CD4-positive, alpha-beta T cell treated with Interleukin-15 for 1 hour (primary cell): ENCODE measurements at regions not wholly inside any gene's neighbourhood (a gene's known extent, or its start where the extent isn't known, plus 50 kb on each side); places are given as distances from the start of the nearest gene placed in this dataset.

Experiments
- DNase-seq: peaks from one replicate; pipeline ENCODE4 v3.0.0-alpha.2; 2020

DNA sequence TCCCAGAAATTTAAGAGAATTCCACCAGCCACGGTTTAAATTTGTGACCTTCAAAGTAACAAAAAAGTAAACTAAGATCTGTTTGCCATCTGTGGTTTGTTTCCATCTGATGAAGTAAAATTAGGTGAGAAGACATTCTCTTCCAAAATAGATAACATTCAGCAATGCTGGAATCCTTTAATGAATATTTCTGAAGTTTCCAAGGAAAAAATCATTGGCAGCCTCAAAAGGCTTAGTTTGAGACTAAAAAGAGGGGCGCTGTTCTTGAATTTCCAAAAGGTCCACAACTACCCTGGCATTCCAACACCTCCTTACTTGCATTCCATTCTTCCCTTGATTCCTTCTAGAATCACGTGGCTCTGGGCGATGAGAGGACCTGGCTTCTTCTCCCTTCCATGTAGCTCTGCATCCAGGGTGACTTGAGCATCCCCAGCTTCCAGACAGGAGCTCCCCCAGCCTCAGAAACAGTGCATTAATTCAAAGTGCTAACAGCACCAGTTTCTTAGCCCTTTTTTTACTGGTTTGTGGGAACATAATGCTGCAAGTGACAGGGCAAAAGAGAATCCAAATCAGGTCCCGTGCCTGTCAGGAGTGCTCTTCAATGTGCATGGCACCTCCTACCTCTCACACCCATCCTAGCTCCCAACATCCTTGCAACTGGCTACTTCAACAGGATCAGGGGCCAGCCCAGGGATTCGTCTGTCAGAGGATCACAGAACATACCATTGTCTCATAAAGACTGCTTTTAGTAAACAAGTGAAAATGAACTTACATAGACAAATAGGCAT, 191.5 kb upstream of the S1PR3 start:
- DNase-seq, result no peak

DNA sequence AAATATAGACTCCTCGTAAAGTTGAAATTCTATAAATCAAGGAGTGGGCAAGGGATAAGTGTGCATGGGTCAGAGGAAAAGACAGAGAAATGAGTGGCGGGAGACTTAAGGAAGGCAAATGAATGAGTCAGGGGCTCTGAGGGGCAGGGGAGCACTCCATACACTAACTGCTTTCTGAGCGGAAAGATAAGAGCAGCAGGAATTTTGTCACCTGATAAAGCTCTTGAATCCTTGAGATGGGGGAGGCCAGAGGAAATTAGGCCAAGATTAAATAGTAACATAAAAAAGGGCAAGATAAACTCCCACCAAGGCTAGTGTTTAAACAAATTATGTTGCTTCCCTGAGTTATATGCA, 191.0 kb upstream of the S1PR3 start:
- no peak for DNase-seq

- no peak for DNase-seq
These were observed 190.0 kb upstream of the S1PR3 start for GRCh38 chr9:88801214-88801796.

DNA sequence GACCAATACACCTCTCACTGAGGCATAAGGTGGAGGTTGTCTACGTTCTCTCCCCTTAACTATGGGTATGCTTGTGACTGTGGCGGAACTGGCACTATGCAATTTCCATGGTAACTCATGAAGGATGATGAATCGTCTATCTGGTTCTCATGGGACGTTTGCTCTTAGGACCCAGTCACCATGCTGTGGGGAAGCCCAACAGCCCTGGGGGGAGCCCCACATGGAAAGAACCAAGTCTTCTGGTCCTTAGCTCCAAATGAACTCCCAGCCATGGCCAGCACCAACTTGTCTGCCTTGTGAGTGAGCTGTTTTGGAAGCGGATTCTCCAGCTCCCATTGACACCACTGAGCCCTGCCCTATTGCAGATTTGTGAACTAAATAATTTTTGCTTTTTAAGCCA, 188.7 kb upstream of the S1PR3 start:
- no peak for DNase-seq

DNA sequence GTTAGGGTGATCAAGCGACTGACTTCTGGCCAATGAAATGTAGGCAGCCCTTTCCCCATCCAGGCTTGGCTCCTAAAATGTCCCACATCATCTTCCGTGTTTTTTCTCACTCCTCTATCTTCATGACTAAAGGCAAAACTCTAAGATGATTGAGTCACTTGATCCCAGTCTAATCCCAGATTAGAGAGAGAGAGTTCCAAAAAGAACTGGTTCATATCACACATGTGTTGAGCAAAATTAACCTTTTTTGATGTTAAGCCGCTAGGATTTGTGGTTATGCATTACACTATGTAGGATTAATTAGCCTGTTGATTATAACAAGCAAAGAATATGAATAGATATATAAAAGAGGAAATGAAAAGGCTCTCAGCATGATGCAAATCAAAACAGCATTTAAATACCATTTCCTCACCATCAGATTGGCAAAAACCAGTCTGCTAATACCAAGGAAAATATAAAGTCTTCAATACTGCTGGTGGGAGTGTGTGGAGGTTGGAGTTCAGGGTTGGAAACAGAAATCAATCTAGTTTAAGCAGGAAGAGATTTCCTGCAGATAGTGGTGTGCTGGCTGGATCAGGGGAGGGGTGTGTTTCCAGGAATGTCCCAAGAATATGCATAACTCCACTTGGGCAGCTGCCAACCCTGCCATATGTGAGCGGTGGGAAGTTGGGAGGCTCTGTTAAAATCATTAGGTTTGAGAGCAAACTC, 187.6 kb upstream of the S1PR3 start:
- no peak for DNase-seq

- no peak for DNase-seq
These were observed 187.0 kb upstream of the S1PR3 start for GRCh38 chr9:88804254-88804596.

DNA sequence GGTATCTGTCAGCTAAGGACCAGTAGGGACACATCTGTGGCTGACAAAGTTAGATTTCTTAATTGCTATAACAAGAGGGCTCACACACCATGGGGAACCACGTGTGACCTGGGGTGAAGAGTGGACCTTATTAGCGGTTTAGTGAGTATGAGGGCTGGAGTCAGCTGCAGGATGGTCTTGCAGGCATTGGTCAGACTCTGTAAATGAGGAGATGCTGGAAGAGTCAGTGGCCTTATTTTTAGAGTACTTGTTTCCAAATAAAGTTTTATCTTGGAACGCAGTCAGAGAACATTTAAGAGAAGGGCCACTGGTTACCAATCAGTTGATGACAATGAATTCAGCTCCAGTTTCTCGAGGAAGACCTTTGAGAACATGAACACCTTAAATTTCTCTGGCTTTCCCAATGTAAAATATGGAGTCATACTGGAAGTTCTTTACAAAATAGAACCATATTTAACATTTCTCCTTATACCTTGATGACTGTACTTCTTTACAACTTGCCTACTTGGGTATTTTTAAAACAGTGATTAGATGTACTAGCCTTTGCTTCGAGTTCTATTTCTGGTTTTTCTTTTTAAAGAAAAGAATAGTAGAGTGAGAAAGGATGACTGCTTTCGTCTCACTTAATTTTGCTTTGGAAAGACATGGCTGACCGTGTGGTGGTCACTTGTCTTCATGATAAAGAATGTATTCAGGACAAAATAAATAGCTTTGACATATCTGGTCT, 185.9 kb upstream of the S1PR3 start:
- DNase-seq, result no peak

- no peak for DNase-seq
These were observed 183.8 kb upstream of the S1PR3 start for GRCh38 chr9:88807426-88807825.

DNA sequence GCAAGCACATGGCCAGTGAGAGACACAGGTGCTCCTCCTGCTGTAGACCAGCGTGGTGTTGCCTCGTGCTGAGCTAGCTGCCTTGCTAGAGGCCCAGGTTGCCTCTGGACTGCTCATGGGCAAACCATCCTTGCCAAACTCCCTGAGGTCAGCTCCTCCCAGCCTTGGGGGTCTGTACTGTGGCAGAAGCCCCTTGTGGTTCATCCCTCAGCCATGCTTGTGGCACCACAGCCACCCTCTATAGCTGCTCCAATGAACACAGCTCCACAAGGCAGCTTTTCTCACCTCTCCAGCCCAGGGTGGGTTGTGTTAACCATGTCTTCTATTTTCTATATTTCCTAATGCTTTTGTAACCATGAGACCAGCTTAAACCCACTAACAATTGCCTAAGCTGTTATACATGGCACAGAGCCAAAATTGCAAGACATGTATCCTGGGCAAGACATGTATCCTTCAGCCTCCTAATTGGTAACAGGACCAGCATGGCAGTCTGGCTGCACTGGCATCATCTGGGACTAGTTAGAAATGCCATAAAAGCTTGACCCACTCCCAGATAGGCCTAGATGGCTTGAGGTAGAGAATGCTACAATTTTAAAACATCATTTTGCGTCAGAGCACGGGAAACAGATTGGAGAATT, 183.1 kb upstream of the S1PR3 start:
- no peak for DNase-seq

- DNase-seq, result no peak
These were observed 182.4 kb upstream of the S1PR3 start for GRCh38 chr9:88808761-88809354.

DNA sequence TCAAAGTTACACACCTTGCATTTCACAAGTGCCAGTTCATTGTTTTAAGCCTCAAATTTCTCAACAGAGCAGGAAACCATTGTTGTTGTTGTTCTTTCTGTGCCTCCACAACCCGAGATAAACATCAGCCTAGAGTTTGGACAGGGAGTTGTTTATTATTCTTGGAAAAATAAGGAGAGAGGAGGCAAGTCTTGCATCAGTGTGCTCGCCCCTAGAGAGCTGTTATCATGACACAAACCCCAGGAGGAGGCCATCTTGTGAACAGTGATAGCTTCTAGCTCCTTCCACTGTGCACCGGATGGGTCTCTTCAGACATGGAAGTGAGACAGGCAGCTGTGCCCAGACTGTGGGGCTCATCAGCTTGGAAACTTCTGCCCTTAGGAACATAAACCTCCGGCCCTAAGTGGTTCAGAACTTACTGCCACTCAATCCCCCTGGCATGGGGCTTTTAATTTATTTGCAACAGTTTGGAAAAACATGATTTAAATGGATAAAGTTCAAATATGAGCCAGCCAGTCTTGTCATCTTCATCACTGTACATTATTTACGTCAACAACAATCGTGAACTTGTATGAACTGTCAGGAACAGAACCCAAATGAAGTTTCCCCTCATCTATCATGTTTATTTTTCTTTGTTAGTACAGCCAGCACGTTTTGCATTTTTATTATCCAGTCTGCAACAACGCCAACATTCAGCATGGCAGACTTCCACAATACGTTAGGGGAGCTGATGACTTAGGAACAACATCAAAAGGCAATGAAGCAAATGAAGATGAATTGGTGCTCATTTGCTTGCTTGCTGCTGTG, 181.7 kb upstream of the S1PR3 start:
- DNase-seq, result no peak

DNA sequence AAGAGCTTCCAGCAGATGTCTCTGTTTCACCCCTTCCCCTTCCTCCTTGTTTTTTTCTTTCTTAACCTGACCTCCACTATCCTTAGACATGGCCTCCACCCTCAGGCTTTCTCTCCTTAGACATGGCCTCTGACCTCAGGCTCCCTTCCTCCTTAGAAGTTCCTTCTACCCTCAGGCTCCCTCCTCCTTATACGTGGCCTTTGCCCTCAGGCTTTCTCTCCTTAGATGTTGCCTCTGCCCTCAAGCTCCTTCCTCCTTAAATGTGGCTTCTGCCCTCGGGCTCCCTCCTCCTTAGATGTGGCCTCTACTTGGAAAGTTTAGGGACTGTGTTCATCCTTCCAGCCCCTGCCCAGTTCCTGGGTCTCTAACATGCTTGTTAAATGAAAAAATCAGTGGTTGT, 180.4 kb upstream of the S1PR3 start:
- DNase-seq, result no peak

- no peak for DNase-seq
These were observed 179.8 kb upstream of the S1PR3 start for GRCh38 chr9:88811511-88811910.

DNA sequence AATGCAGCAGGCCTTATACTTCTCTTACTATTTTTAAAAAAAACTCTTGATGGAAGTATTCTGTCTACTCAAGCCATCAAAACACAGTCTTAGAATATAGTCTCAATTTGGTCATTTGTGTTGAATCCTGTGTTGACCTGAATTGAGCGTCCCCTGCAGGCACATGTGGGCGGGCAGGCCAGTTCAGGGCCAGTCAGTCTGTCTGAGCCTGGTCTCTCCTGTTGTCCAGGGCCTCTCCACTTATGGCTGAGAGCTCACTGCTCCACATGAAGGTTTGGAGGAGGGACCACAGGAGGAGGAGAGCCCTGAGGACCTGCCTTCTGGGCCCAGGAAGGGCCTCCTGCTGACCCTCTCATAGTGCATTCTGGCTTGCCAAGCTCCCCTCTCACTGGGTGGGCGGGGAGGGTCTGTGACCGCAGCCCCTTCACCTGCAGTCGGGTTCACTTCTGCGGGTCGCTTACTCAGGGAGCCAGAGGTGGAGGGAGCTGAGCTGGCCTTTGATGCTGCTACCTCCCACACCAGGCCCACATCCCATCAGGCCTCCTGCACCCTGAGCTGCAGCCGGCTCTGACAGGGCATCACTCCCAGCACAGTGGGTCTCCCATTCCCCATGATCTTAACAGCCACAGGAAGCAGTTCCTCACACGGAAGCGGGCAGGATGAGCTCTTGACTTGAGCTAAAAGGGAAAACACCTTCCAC, 178.2 kb upstream of the S1PR3 start:
- DNase-seq, result no peak

- DNase-seq, result no peak
These were observed 177.5 kb upstream of the S1PR3 start for GRCh38 chr9:88813638-88814209.

- no peak for DNase-seq
These were observed 176.7 kb upstream of the S1PR3 start for GRCh38 chr9:88814577-88814976.

DNA sequence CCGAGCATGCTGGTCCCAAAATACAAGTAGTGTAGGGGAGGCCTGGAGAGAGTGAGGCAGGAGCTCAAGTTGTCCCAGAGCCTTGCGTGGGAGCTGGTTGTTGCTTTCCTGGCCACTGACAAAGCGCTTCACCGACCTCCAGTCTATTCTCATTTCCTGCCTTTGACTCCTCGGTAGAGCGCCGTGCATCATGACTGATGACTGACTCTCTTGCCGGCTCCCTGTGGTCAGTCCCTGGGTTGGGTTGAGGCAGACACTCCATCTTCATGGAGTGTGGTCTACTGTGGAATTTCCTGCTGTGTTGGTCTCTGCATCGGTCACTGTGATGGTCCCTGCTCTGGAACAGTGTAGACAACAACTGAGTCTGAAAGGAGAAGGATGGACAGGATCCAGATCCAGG, 175.1 kb upstream of the S1PR3 start:
- DNase-seq, result no peak

- DNase-seq, result no peak
These were observed 174.7 kb upstream of the S1PR3 start for GRCh38 chr9:88816591-88816990.

DNA sequence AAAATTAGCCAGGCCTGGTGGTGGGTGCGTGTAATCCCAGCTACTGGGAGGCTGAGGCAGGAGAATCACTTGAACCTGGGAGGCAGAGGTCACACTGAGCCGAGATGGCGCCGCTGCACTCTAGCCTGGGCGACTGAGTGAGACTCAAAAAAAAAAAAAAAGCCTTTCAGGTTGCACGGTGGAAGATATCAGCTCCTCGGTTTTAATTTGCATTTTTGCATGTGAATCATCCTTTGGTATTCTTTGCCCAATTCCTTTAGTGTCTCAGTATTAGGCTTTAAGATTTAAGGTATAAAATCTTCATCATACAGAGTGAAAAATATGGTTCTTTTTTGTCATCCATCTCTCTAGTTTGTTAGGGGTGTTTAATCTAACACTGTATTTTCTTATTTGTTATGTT, 173.6 kb upstream of the S1PR3 start:
- DNase-seq, result no peak

GRCh38 chr9:88818495-88819201, 172.6 kb upstream of the S1PR3 start:
- no peak for DNase-seq
